HG03354 (cell line): ENCODE measurements at regions not wholly inside any gene's neighbourhood (a gene's known extent, or its start where the extent isn't known, plus 50 kb on each side); places are given as distances from the start of the nearest gene placed in this dataset.

Experiments
- ATAC-seq: cut with Tn5 transposase; IDR thresholded peaks from one replicate; pipeline ENCODE4 v1.9.1; 2021; ENCODE audit warnings: mild to moderate bottlenecking; ENCODE audit not compliant: unreplicated experiment, poor library complexity, severe bottlenecking

DNA sequence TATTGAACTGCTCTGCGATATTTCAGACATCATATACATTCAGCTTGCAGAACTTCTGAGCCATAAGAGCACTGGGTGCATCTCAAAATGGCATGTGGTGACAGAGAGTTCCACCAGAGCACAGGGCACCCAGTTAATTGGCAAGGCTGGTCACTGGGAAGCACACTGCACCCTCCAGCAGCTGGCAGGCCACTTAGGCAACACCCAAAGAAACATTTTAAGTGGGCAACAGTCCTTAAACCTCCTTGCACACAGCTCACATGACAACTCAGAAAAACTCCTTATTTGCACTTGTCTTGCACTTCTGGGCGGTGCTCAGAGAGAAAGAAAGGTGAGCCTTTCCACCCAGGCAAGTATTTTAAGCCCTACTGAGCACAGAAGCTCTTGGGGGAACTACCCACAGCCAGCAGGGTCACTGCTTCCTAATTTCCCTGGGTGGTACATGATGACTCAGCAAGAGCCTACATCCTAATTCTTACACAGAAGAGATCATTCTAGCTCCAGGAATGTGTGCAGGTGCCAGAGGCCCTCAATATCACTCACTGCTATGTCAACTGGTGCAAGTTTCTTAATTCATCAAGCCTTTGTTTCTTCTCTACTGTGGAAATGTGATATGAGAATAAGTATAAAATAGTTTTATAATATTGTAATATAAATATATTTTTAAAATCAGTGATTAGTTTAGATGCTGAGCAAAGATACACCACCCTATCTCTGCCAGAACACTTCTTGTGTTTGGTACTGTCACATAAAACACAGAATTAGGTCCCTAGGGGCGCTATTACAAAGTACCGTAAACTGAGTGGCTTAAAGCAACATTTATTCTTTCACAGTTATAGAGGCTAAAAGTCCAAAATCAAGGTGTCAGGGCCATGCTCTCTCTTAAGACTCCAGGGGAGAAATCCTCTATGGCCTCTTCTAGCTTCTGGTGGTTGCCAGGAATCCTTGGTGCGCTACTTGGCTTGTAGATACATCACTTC lies 155.1 kb upstream of the PPARGC1A start:
- ATAC-seq: no peak

DNA sequence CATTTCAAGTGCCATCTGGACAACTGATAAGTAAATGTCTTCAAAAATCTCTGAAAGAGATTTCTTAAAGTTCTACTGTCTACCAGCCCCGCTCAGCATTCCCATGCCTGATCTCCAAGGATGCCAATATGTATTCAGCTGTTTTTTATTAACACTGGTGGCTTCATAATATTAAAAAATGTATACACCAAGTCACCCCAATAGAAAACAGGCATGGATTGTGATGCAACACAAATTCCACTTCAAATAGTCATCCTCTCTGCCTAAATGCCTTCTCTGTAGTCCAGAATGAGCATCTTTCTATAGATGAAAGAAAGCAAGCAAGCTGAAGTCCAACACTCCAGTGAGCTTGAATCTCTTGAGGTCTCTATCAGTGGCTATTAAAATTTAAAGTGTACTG lies 152.2 kb upstream of the PPARGC1A start:
- ATAC-seq: no peak

DNA sequence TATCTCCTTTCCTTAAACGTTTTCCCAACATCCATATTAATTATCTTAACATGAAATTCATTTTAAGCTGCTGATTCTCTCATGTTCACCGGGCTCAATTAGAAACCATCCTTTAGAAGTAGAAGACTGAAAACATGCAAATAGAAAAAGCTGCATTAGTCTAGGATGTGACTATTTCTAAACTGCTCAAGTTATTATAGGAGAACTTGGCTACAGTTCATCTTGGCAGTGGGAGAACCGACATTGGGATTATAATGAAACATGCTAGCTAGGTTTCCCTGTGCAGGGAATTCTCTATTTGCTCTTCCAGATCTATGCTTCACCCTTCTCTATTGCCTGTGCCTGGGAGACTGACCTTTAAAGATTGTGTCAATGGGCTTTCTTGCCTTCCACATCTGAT lies 151.0 kb upstream of the PPARGC1A start:
- no peak for ATAC-seq

DNA sequence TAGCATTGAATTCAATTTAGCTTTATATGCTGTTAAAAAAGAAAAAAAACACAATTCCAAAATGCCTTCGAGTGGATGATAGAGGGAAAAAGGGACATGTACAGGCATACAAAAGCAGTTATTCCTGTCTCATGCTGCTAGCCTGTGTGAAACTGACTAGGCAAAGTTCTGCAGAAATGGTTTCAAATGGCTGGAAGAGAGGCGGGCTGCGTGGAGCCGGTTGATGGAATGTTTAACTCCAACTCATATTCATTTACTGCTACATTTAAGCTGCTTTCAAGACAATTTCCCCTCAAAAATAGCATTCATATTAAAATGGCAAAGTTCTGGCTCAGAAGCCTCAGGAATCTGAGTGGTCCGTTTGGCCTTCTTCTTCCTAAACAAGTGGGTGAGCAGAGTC lies 143.8 kb upstream of the PPARGC1A start:
- no peak for ATAC-seq

DNA sequence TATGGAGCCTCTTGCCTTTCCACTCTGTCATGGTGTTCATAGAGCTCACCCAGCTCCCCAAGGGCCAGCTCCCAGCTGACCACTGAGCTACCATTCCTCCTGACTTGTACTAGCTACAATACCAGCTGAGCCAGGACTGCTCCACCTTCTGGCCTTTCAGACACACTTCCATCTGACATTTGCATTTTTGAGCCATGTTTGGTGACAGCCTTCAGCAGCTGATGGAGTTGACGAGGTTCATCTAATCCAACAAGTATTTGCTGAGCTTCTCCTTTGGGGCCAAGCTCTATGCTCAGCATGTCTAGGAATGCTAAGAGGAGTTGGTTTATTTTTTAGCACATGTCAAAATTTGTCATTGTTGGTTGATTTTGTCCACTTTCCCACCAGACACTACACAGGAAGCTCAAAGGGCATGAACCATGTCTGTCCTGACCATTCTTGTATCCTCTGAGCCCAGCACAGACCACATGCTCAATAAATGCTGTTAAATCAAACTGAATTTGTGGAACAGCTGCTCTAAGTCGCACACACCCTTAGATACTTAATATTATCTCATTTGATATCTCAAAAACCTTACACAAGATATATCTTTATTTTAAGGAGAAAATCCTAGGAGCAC lies 142.6 kb upstream of the PPARGC1A start:
- ATAC-seq: no peak

DNA sequence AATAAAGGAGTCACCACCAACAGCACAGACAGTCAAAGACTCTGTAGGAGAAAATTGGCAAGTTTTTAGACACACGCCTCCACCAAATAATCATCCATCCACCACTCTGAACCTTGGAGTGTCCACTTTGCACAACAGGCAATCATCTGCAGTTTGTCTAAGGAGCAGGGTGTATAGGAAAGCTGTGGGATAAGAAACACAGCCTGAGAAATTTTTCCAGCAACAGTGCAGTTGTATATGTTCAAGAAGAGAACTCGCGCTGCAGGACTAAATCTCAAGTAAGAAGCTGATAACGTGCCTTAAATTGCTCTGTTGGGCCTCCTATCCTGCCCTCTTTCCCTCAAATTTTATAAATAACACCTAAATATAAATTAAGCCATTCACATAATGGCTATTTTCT lies 136.7 kb upstream of the PPARGC1A start:
- no peak for ATAC-seq

DNA sequence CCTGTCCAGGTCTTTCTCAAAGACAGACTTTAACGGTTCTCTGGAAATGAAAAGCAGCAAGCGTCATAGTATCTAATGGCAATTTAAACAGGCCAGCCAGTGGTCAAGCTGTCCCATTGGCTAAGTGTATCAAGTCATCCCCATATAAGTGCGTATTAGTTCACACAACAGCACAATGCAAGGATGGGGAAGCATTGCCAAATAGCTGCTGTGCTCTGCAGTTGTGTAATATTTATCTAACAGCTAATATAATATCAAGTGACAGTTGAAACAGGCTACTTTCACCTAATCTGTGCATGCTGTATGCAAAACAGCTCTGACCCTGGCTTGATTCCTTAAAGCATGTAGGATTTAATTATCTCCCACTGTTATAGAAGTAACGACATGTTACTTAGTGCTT lies 134.8 kb upstream of the PPARGC1A start:
- ATAC-seq: no peak

DNA sequence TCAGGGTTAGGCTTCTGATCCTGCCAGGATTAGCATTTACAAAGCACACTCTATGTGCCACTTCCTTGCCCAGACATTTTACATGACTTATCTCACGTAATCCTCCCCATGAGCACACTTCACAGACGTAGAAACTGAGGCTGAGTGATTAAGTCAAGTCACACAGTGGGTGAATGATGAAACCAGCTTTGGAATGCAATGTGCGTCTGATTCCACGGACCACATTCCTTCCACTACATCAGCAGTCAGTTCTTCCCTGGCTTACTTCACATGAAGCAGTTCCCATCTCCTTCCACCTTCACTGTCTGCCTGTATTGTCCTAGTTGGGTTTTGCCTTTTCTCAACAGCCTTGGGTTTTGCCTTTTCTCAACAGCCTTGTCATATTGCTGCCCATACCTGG lies 134.3 kb upstream of the PPARGC1A start:
- ATAC-seq: no peak

DNA sequence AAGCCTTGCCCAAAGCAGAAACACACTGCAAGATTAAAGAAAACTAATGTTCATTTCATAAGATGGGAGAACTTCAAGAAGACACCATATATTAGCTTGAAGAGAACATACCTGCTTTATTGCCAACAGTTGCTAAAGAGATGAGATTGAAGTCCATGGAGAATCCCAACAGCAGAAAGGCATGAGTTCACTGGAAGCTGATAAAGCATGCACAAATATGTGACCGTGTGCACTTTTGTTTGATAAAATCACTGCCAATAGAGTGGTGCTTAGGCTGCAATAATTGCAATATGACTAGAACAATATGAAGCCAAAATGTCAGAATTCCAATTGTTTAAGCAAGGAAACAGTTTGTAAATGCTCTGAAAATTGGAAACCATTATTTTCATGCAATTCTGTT lies 125.9 kb upstream of the PPARGC1A start:
- no peak for ATAC-seq

DNA sequence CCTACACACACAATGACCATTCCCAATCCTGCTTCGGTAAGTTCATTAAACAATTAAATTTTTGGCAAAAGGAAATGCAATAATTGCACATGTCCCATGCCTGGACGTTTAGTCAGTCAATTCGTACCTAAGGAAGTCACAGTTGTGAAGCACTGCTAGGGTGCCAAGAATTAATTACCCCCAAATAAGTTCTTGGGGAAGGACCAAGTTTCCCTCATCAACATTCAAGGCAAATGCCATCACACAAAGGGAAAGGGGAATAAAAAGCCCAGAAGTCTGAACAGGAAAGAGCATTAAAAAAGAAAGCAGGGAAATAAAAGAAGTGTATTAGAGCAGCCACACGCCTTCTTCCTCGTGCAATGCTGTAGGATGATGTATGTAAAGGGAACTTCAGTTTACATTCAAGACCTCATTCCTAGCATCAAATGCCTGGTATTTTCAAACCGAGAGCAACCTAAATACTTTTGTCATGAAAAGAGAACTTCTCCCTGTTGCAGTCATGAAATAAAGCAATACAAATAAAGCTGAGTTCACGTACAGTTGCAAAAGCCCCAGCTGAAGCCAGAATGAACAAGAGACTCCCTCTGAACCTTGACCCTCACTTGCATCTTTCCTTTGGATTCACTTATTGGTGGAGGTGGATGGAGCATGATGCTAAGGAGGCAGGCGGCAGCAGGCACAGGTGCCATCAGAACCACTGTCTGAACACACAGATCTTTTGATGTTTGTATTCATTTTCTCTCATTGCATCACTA lies 124.0 kb upstream of the PPARGC1A start:
- ATAC-seq: no peak

DNA sequence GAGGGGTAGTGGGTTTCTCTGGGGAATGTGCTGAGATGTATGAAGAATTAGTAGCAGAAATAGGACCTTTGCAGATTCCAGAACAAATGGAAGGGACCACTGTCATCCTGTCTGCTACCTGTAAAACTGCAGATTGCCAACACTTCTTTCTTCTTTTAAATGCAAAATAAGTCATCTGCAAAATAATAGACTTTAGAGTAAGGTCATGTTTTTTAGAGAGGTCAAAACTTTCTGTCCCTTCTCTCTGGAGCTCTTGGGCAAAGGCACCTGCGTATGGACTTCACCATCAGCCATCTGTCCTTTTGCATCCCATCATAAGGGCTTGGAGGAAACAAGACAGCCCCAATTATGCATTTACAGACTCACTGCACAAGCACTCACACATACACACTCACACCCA lies 121.1 kb upstream of the PPARGC1A start:
- ATAC-seq: no peak

DNA sequence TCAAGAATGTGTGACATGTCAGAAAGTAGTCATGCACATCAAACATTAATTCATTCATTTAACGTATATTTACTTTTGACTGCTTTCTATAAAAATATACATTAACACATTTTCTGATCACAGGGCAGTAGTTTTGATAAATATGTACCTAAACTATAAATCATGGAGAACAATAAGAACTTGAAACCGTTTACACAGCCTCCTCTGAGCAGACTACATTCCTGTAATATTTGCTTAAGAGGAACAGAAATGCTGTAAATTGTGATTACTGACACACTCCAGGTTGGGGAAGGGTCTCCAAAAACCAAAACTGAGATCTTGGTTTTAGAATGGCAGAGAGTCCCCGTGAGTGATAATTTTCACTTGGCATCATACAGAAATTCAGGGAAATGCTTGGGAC lies 120.7 kb upstream of the PPARGC1A start:
- ATAC-seq: no peak

DNA sequence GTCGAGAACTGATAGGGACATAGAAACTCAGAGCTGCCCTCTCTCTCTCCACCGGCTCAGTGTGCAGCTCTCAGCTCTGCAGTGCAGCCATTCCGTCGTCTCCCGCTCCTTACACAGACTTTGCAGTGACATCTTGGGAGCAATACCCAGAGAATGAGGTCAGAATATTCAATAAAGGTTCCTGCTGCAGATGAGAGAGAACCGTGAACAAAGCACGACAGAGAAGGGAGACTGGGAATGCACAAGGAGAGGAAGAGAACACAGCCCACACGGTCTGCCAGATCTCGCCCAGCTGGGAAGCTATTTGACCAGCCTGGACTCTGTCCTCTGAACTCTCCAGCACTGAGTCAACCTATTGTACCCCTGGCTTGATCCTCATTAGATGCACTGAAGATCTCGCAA lies 118.0 kb upstream of the PPARGC1A start:
- no peak for ATAC-seq

DNA sequence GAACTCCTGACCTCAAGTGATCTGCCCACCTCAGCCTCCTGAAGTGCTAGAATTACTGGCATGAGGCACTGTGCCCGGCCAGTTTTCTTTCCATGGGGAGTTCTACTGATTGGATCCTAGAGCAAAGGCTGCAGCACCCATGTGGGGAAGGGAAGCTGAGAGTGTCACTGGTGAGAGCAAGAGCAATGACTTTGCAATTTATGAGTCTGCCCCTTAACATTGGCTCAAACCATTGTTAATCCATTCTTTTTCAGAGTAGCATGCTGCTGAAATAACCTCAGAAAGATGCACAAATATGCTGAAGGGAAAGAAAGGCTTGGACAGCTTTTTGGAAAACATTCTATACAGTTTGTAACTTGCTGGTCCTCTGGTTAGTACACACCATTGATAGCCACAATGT lies 116.4 kb upstream of the PPARGC1A start:
- no peak for ATAC-seq

DNA sequence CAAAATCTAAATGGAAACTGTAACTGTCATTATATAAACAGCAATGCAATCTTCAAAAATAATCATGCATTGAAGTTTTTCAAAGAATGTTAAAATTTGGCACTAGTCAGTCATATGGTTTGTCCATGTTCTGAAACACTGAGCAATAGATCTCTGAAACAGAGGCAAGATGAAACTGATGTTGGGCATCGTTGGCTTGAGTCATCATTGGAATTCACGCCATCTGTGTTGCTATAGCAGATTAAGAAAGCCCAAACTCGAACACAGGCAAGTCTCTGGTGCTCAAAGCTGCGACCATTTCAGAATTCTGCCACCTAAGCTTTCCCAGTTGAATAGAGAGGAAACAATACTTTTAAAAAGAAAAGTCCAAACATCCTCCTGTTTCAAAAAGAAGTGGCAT lies 114.1 kb upstream of the PPARGC1A start:
- no peak for ATAC-seq

DNA sequence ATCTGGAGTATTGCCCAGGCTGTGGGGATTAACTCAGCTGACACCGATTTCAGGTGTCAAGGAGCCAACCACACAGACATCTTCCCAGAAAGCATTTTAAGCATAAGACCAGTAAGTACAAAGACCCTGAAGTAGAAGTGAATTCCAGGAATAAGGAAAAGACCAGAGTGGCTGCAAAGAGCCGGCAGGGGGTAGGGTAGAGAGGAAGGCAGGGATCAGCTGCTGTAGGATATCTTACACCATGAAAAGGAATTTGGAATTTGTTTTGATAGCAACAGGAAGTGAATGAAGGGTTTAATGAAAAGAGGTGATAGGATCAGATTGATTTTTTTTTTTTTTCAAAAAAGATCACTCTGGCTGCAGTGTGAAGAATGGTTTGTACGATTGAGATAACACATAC lies 113.6 kb upstream of the PPARGC1A start:
- no peak for ATAC-seq

DNA sequence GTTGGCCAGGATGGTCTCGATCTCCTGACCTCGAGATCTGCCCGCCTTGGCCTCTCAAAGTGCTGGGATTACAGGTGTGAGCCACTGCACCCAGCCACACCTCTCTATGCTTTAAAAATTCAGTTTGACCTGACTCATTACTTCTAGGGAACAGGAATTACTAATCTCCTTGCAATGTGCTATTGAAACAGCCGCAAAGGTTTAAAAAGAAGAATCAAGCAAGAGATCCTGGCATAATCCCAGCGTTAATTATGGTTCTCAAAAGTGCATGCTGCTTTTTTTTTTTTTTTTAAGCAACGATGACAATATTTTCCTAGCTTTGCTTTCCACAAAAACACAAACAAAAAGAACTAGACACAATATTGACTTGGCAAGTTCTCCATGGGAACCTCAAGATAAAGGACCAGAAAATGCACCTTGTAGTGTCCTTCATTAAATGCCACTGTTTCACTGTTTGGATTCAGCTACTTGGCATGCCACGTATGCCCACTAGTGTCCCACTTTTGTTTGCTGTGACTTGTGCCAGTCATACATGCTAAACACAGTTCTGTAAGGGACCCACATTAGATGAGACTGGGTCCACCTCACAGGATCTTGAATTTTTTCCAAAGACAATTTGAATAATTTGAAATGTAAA lies 112.6 kb upstream of the PPARGC1A start:
- ATAC-seq: no peak

DNA sequence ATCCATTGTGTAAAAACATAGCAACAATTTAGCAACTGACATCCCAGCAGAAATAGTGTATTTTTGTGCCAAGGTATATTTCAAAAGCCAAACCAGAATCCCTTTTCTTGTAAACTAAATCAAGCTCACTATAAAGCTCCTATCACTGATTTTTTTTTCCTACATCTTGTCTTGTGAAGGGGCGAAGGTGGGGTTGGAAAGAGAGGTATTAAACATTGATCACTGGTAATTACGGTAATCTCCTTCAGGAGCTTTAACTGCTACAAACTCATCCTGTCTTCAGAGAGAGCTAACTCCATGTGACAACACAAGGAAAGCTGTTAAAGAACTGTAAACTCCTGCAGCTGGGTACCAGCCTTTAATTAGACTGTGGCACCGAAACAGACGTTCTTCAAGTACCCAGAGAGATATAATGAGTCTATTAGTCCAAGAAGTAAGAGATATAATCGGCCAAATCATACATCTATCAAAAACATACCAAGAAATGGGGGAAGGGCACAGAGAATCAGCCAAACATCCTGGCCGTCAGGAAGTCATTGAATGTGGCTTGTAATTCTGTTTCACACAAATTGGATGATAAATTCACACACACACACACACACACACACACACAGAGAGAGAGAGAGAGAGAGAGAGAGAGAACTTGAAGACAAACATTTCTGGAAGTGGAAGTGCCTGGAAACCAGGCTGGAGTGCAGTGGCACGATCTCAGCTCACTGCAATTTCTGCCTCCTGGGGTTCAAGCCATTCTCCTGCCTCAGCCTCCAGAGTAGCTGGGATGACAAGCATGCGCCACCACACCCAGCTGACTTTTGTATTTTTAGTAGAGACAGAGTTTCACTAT lies 111.9 kb upstream of the PPARGC1A start:
- no peak for ATAC-seq

DNA sequence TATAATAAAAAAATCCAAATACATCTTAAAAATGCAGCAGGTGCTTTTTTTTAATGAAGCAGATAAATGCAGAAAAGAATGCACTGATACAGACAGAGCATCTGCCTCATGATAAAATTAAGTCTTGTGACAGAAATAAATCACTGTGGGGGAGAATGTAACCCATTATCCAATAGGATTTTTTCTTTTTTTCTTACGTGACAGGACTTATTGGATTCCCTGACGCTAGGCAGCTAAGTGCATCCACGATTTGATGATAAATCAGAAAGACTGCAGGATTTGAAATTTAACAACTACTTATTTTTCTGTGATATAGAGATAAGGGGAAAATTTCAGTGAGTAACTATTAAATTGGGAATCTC lies 110.6 kb upstream of the PPARGC1A start:
- ATAC-seq: no peak
